GM12865 (cell line): ENCODE measurements at regions not wholly inside any gene's neighbourhood (a gene's known extent, or its start where the extent isn't known, plus 50 kb on each side); places are given as distances from the start of the nearest gene placed in this dataset.
"Not testable (repeated sequence)": the region's sequence is repeated elsewhere in the genome, so short reads cannot be mapped to it uniquely, and the experiment has no call there.

ENCODE experiments used
- DNase-seq: peaks from one replicate; pipeline ENCODE4 v3.0.0; 2010; ENCODE audit warnings: low read depth
- H3K4me3 ChIP-seq: 2 replicates; pipeline ENCODE4 v1.5.1; 2011; ENCODE audit warnings: mild to moderate bottlenecking, low read depth, low read length, control low read depth
- TF ChIP-seq, protein P1 (sequence below): IDR thresholded peaks from 2 replicates; pipeline ENCODE4 v1.5.1; 2011; ENCODE audit warnings: low read length, control low read depth, low read depth, inconsistent platforms; ENCODE audit not compliant: insufficient read depth; ENCODE audit errors: missing control alignments

DNA sequence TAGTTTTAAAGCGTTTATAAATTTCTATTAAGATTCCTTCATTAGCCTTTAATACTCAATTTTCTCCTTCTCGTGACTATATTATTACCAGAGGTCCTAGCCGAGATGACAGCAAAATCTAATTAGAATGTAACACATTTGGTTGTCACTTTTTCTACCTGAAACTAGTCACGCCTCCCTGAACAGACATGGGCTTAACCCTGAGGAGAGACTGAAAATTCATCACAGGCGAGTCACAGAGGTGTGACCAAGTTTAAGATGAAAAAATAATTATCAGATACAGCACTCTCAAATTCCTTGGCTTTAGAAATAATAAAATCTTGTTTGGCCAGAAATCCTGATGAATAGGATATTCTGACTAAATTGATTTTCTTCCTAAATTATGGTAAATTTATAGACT is 834.4 kb upstream of the SLC39A10 start:
- DNase-seq = no peak
- no peak overlapping the region for H3K4me3 ChIP-seq
- TF ChIP-seq, protein P1, sequence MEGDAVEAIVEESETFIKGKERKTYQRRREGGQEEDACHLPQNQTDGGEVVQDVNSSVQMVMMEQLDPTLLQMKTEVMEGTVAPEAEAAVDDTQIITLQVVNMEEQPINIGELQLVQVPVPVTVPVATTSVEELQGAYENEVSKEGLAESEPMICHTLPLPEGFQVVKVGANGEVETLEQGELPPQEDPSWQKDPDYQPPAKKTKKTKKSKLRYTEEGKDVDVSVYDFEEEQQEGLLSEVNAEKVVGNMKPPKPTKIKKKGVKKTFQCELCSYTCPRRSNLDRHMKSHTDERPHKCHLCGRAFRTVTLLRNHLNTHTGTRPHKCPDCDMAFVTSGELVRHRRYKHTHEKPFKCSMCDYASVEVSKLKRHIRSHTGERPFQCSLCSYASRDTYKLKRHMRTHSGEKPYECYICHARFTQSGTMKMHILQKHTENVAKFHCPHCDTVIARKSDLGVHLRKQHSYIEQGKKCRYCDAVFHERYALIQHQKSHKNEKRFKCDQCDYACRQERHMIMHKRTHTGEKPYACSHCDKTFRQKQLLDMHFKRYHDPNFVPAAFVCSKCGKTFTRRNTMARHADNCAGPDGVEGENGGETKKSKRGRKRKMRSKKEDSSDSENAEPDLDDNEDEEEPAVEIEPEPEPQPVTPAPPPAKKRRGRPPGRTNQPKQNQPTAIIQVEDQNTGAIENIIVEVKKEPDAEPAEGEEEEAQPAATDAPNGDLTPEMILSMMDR = no peak

DNA sequence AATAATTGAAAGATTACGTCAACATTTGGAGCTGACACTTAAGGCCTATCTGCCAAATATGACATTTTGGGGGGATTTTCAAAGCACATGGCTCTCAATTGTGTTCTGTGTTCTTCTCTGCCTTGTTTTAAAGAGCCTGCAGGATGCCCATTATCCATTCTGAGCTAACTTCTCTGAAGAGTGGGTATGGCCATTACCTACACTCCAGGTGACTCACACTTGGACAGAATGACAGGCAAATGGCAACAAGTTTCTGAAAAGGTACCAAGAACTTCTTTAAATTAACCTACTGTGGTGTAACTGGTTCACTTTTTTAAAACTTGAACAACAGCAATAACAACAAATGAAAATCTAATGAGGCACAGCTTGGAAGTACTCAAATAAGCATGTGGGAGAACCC is 834.9 kb upstream of the SLC39A10 start:
- TF ChIP-seq, protein P1 = no peak
- DNase-seq = no peak
- H3K4me3 ChIP-seq = no peak overlapping the region

DNA sequence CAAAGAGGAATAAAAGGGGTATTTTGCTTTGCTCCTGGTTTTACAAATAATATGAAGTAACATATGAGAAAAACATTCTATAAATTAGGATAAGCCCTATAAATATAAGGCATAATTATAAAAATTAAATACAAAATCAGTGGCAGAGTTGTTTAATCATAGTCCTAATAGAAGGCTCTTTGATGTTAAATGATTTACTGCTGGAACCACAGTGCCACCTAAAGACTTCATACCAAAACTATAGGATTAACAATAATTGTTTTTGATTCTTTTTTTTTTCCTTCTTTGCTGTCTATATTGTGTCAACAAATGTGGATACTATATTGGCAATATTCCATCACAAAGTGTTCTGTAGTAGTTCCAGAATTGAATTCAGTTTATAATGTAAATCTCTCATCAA is 837.7 kb upstream of the SLC39A10 start:
- no peak overlapping the region for H3K4me3 ChIP-seq
- TF ChIP-seq, protein P1 = peak; percentile 3
- no peak for DNase-seq

DNA sequence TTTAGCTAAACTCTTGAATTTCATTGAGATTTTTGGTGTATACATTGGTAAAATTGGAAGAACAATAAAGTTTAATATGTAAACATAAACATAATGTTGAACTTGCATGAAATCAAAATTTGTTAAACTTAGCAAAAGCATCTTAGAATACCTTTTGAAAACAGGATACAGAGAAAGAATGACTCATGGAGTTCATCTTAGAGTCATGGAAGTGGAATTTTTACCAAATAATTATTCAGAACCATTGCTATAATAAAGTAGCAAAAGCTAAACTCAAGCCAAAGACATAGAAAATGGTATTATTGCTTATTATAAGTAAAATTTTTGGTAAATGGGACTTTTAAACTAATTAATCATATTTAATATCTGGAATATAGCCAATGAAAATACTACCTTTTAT is 841.6 kb upstream of the SLC39A10 start:
- H3K4me3 ChIP-seq = no peak overlapping the region
- DNase-seq = no peak
- TF ChIP-seq, protein P1 = no peak

DNA sequence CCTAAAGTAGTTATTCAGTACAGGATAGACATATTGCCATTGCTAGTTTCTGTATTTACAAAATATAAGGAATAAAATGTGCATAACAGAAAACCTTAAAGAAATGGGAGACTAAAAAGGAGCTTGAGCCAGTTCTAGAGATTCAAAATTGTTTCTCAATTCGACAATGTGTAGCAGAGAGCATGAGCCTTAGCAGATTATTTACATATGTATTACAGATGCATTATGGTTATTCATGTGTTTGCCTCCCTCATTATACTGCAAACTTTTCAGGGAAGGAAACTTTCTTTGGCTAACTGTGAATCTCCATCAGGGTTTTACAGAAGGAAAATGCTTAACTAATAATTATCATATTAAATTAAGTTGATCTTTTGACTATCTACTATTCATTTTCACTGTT is 854.4 kb upstream of the SLC39A10 start:
- H3K4me3 ChIP-seq = no peak overlapping the region
- TF ChIP-seq, protein P1 = no peak
- DNase-seq = no peak

DNA sequence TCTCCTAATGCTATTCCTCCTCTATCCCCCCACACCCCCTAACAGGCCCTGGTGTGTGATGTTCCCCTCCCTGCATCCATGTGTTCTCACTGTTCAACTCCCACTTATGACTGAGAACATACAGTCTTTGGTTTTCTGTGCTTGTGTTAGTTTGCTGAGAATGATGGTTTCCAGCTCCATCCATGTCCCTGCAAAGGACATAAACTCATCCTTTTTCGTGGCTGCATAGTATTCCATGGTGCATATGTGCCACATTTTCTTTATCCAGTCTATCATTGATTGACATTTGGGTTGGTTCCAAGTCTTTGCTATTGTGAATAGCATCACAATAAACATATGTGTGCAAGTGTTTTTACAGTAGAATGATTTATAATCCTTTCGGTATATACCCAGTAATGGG is 870.0 kb upstream of the SLC39A10 start:
- H3K4me3 ChIP-seq, DNase-seq: not testable (repeated sequence)

DNA sequence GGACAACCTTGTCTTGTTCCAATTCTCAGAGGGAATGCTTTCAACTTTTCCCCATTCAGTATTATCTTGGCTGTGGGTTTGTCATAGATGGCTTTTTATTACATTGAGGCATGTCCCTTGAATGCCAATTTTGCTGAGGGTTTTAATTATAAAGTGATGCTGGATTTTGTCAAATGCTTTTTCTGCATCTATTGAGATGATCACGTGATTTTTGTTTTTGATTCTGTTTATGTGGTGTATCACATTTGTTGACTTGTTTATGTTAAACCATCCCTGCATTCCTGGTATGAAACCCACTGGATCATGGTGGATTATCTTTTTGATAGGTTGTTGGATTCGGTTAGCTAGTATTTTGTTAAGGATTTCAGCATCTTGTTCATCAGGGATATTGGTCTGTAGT is 885.6 kb upstream of the SLC39A10 start:
- DNase-seq = not testable (repeated sequence)

DNA sequence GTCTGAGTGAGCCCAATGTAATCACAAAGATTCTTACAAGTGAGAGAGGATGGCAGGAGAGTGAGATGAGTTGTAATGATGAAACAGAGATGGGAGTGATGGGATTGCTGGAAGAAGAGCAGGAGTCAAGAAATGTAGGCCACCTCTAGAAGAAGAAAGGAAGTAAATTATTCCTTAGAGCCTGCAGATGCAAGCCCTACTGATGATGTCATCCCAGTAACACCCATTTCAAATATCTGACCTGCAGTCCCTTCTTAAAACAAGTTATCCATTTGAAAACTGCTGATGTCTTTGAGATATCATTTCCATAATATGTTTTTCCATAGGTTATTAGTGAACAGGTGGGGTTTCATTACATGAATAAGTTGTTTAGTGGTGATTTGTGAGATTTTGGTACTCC is 888.0 kb upstream of the SLC39A10 start:
- TF ChIP-seq, protein P1 = no peak
- H3K4me3 ChIP-seq = no peak overlapping the region
- no peak for DNase-seq

More for the DNA sequence above, 885.6 kb upstream of the SLC39A10 start:
- H3K4me3 ChIP-seq = not testable (repeated sequence)
